ENCODE measurements at regions not wholly inside any gene's neighbourhood (a gene's known extent, or its start where the extent isn't known, plus 50 kb on each side); places are given as distances from the start of the nearest gene placed in this dataset.
"Not testable (repeated sequence)": the region's sequence is repeated elsewhere in the genome, so short reads cannot be mapped to it uniquely, and the experiment has no call there.

DNA sequence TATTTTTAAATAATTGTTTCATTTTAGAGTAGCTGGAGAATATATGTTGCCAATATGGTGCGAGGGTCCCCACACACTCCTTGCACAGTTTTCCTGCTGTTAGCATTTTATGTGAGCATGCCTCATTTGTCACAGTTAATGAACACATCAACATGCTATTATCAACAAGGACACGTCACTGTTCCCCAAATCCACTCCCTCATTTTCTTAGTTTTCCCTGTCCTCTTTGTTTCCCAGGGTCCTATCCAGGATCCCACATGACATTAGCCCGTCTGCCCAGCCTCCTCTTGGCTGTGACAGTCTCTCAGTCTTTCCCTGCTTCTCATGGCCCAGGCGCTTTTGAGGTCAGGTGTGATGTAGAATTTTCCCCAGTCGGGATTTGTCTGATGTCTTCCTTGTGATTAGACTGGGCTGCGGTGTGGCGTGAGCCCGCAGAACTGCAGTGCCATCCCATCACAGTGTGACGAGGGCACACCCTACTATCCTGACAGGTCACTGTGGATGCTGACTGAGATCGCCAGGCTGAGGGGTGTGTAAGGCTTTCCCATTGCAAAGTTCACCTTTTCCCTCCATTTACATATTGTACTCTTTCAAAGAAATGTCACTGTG is 450.6 kb upstream of the B3GAT1 start:
- no peak for DNase-seq

DNA sequence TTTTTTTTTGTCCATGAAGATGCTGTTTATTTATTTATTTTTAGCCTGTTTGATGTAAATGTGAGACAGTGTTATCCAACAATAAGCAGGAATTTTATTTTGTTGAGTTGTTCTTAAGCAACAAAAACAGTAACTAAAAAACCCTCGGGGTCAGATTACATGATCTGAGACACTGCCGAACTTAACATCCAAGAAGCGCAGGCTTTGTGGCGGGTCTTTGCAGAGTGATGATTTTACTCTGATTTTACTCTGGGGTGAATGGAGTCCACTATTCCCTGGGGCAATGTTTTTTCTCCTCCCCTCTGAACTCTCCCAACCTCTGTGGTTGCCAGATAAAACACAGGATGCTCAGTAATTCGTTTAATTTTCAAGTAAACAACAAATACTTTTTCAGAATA is 450.1 kb upstream of the B3GAT1 start:
- DNase-seq: no peak

DNA sequence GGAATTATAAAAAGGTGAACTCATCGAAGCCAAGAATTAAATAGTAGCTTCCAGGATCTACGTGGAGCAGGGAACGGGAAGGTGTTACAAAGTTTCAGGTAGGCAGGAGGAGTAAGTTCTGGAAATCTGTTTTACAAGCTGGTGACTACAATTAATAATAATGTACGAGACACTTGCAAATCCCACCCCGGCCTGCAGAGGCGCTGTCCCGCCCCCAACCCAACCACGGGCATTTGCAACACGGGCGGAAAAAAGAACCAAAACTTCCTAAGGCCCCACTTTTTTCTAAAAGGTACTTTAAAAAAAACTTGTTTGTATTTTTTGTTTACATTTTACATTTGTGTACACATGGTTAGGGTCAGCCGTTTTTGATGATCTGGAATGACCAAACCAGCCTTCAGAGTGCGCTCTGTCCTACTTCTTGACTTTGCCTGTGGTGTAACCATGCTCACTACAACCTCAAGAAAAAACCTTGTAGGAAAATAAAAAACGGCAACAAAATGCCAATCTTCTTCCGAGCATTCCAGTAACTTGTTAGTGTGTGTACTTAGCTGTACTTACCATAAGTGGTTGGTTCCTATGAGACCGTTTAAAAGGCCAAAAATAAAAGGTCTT is 449.6 kb upstream of the B3GAT1 start:
- no peak for DNase-seq

DNA sequence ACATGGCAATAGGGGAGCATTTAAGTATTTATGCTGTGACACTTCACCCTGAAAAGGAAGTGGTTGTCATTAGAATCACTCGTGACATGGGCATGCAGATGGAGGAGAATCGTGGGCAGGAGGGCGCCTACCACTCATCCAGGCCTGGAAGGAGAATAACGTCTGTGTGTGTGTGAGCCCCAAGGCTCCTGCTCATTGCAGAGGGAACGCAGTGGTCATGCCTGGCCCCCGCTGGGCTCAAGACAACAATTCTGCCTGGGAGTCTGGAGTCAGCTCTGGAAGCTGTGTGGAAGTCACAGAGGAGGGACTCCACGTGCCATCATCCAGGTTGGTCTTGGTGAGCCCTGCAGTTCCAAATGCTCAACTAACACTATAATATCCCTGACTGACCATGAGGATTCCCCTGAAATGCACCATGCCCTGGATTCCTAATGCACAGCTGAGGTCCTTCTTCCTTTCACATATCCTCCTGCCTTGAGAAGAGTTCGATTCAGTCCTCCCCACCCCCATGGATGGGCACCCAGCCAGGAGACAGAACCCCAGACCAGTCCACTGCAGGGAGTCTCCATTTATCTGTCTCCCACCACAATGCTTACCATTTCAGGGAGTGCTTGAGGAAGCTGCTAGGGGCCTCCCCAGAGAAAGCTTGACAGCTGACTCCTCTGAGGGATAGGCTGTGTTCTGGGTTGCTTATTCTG is 446.9 kb upstream of the B3GAT1 start:
- no peak for DNase-seq

- no peak for DNase-seq
These were observed 445.0 kb upstream of the B3GAT1 start for GRCh38 chr11:134857035-134857434.

- no peak for DNase-seq
These were observed 444.3 kb upstream of the B3GAT1 start for GRCh38 chr11:134856056-134856971.

DNA sequence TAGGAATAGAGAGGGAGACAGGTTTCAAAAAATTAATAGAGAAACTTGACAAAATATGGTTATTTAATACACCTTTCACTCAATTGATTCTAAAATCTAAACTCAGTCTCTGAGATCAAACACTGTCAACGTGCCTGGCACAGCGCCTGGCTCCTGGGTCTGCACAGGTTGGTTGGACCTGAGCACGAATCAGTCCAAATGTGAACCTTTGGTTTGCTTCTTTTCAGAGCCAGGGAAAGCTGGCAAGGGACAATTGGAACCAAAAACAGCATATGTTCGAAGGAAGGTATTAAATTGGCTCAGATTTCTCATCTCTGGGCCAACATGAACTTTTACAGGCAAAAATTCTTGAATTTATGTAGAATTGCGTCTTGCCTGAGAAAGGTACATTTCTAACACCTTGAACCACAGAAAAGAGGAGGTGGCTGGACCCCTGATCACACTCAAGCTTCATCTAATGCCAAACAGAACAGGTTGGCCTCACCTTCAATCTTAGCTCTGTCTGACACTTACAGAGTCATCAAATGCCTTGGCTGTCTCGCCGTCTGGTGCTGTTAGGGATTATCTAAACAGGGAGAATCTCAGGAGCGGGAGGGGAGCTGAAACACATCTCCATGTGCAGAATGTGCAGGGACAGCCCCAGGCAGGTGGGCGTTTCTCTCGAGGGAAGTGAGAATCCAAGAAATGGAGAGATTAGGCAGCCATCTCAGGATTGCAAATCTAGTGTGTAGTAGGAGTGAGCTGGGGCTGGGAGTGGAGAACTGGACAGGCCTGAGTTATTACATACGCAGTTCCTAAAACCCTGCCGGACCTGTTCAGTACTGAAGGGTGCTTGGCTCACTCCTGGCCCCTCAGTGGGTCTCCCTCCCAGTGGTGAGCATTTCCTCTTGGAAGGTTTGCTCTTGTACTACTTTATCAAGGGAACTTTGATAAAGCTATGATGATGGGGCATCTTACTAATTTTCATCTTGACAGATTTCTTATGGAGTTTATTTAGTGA is 442.2 kb upstream of the B3GAT1 start:
- DNase-seq: no peak

- DNase-seq: not testable (repeated sequence)
These were observed 439.6 kb upstream of the B3GAT1 start for GRCh38 chr11:134851503-134852224.

GRCh38 chr11:134850566-134850965 is 438.5 kb upstream of the B3GAT1 start:
- no peak for DNase-seq

DNA sequence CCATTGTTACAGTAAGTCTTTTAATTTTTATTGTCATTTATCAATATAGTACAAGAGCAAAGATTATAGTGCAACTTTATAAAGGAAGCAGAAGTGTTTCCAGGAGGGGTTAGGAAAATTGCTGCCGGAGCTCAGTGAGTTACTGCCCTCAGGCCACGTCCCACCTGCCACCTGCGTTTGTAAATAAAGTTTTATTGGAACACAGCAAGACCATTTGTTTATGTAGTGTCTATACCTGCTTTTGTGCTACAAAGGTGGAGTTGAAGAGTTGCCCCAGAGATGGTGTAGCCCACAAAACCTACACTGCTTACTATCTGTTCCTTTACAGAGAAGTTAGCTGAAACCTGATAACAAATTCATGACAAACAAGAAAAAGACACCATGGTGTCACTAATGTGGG is 437.8 kb upstream of the B3GAT1 start:
- no peak for DNase-seq

GRCh38 chr11:134847083-134847715 is 435.2 kb upstream of the B3GAT1 start:
- DNase-seq: no peak

- DNase-seq: no peak
These were observed 434.5 kb upstream of the B3GAT1 start for GRCh38 chr11:134846328-134847082.

GRCh38 chr11:134845474-134846327 is 433.7 kb upstream of the B3GAT1 start:
- DNase-seq: no peak

- no peak for DNase-seq
These were observed 432.8 kb upstream of the B3GAT1 start for GRCh38 chr11:134844838-134845237.

- DNase-seq: no peak
These were observed 431.7 kb upstream of the B3GAT1 start for GRCh38 chr11:134843735-134844134.

DNA sequence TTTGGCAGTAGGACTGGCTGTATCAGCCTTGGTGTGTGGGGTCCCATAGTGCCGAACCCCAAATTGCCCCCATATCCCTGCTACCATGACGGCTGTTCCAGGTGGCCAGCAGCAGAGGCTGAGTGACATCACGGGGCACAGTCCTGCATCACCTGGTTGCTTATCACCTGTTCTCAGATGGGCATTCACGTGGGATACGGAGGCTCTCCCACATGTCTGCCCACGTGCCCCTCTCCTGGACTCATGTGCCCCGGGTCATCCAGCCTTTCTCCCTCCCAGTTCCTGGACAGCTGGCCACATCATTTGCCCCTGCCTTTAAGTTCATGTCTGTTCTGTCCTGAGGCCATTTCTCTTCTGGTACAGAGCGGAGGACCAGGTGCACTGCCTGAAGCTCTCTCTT is 431.0 kb upstream of the B3GAT1 start:
- no peak for DNase-seq

- no peak for DNase-seq
These were observed 429.9 kb upstream of the B3GAT1 start for GRCh38 chr11:134841972-134842371.

- no peak for DNase-seq
These were observed 429.4 kb upstream of the B3GAT1 start for GRCh38 chr11:134841411-134841810.

GRCh38 chr11:134840945-134841344 is 428.9 kb upstream of the B3GAT1 start:
- no peak for DNase-seq
